GM12865 (cell line): ENCODE measurements at regions not wholly inside any gene's neighbourhood (a gene's known extent, or its start where the extent isn't known, plus 50 kb on each side); places are given as distances from the start of the nearest gene placed in this dataset.
A peak's percentile ranks its signal among the peaks of the same experiment; 100 is the strongest.

ENCODE experiments used
- DNase-seq: peaks from one replicate; pipeline ENCODE4 v3.0.0; 2010; ENCODE audit warnings: low read depth
- H3K4me3 ChIP-seq: 2 replicates; pipeline ENCODE4 v1.5.1; 2011; ENCODE audit warnings: mild to moderate bottlenecking, low read depth, low read length, control low read depth
- TF ChIP-seq, protein P1 (sequence below): IDR thresholded peaks from 2 replicates; pipeline ENCODE4 v1.5.1; 2011; ENCODE audit warnings: low read length, control low read depth, low read depth, inconsistent platforms; ENCODE audit not compliant: insufficient read depth; ENCODE audit errors: missing control alignments

DNA sequence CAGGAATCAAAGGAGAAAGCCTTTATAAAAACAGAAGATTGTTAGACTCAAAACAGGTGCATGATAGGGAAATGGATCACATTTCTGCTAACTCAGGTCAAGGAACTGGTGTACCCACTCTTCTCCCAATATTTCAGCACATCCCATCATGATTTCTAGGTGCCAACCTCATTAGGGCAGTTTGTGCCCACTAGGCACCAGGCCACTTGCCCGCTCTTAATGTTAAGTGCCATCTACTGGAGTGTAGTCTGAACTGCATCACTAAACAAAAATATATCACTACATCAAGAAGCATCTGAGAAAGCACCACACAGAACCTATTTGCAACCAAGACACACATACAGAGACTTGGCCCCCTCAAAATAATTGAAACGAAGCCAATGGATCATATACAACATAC, 140.4 kb upstream of the GRID2 start:
- TF ChIP-seq, protein P1, sequence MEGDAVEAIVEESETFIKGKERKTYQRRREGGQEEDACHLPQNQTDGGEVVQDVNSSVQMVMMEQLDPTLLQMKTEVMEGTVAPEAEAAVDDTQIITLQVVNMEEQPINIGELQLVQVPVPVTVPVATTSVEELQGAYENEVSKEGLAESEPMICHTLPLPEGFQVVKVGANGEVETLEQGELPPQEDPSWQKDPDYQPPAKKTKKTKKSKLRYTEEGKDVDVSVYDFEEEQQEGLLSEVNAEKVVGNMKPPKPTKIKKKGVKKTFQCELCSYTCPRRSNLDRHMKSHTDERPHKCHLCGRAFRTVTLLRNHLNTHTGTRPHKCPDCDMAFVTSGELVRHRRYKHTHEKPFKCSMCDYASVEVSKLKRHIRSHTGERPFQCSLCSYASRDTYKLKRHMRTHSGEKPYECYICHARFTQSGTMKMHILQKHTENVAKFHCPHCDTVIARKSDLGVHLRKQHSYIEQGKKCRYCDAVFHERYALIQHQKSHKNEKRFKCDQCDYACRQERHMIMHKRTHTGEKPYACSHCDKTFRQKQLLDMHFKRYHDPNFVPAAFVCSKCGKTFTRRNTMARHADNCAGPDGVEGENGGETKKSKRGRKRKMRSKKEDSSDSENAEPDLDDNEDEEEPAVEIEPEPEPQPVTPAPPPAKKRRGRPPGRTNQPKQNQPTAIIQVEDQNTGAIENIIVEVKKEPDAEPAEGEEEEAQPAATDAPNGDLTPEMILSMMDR = peak; percentile 38
- H3K4me3 ChIP-seq = no peak overlapping the region
- peak; percentile 15 for DNase-seq

DNA sequence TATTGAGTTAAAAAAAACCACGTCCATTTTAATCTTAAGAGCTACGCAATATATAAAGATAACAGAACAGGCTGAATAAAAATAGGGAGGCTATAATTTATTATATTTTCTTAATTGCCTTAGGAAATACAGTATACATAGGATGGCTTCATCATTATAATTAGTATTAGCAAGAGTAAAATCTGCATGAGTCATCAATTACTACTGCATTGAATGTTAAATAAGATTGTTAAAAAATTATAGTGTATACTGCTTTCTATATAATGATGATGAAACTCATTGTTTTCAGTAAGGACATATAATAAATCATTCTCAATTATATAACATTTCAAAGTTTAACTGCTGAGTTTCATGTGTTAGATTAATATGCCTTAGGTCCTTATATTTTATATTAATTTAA, 133.4 kb upstream of the GRID2 start:
- H3K4me3 ChIP-seq = no peak overlapping the region
- TF ChIP-seq, protein P1 = no peak
- no peak for DNase-seq

DNA sequence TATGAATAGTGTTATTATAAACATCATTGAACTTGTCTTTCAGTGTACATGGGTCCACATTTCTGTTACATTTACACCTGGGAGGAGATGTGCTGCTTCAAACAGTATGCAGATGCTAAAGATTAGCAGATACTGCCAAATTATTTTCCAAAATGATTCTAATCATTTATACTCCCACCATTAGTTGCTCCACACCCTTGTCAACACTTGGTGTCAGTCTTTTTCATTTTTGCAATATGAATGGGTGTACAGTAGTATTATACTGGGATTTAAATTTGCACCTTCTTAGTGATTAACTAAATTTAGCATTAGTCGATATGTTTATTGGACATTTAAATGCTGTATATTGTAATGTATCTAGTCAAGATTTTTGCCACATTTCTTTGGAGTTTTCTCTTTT, 131.6 kb upstream of the GRID2 start:
- H3K4me3 ChIP-seq = no peak overlapping the region
- no peak for DNase-seq
- TF ChIP-seq, protein P1 = no peak

DNA sequence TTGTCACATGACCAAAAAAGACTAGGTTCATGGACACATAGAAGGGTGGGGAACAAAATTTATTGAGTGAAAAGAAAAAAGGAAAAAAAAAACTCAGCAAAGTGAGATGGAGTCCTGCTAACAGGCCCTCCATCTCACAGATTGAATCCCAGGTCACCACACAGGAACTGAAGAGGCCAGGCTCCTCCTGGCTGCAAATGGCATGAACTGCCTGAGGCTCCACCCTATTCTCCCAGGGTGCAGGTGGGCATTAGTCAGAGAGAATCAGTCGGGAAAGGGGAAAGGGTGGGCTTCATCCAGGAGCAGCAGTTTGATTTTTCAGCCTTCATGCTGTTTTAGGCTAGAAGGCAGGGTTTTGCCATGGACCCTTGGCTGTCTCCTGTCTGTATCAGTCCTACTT, 128.5 kb upstream of the GRID2 start:
- TF ChIP-seq, protein P1 = no peak
- no peak for DNase-seq
- H3K4me3 ChIP-seq = no peak overlapping the region

DNA sequence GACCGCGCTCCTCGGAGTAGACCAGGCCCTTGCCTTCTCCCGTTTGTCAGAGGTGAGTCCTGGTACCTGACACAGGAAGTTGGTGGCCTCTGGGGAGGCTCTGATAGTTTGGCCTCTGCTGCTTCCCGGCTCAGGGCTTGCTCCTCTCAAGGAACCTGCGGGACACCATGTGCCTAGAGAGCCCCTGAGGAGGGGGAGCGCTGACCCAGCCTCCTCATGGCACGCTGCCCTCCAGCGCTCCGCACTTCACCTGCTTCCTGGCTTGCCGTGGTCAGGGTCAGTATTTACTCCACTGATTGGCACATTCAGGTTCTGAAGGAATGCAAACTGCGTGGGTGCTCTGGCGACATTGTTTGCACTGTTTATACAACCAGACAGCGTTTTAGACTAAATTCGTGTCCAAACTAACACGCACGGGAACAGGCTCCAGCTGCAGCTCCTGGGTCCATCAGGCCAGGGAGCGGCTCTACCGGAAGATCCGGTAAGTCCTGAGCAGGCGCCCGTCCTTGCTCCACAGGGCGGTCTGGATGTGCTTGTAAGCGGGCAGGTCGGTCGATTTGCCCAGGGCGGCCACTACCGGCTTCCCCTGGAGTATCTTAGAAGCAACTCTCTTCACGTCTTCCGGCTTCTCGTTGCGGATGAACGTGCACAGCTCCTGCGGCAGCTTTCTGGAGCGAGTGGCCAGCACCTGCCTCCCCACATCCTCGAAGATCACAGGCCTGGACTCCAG, 121.6 kb upstream of the GRID2 start:
- no peak overlapping the region for H3K4me3 ChIP-seq
- no peak for DNase-seq
- TF ChIP-seq, protein P1 = no peak

DNA sequence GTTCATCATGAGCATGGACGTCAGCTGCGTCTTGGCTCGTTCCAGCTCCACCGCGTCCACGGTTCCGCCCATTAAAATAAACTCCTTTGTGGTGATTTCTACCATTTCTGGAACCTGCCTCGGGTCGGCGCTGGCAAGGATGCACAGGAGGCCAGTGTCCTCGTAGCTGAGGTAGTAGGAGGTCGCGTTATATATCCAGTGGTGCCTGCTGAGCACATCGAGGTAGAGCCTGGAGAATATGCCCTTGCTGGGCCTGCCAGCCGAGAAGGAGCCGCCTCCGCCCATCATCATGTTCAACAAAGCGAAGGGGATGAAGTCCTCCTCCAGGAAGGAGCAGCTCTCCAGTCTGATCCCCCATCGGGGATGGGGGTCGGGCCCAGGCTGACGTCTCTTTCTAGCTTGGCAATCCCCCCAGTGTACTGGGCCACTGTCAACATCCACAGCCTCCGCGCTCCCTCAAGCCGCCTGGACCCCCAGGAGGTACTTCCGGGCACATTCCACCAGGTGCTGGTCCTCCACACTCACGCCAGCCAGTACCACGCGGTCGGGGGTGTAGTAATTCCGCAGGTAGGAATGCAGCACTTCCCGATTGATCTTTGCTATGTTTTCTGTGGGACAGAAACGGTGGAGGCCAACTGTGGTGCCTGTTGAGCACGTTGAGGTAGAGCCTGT, 120.9 kb upstream of the GRID2 start:
- no peak for DNase-seq
- H3K4me3 ChIP-seq = no peak overlapping the region
- TF ChIP-seq, protein P1 = no peak
